ENCODE measurements at regions not wholly inside any gene's neighbourhood (a gene's known extent, or its start where the extent isn't known, plus 50 kb on each side); places are given as distances from the start of the nearest gene placed in this dataset.

GRCh38 chr6:137402143-137402680, 92.0 kb downstream of the OLIG3 start:
- TF ChIP-seq ARNT (IDR thresholded peaks at IDR 0.05) (no peak), BHLHE40 (IDR thresholded peaks at IDR 0.05; ENCODE audit: borderline replicate concordance) (no peak), HDGF (IDR thresholded peaks at IDR 0.05; ENCODE audit: borderline replicate concordance) (no peak), FOXA1 (IDR thresholded peaks at IDR 0.05) (no peak), FOXK2 (IDR thresholded peaks at IDR 0.05) (no peak), SP1 (IDR thresholded peaks at IDR 0.05) (no peak), ELF4 (IDR thresholded peaks at IDR 0.05) (no peak), FOXM1 (IDR thresholded peaks at IDR 0.05; ENCODE audit: borderline replicate concordance) (no peak), PKNOX1 (IDR thresholded peaks at IDR 0.05) (no peak)

All from HEK293T (cell line).